ENCODE measurements at regions not wholly inside any gene's neighbourhood (a gene's known extent, or its start where the extent isn't known, plus 50 kb on each side); places are given as distances from the start of the nearest gene placed in this dataset.
"Not testable (repeated sequence)": the region's sequence is repeated elsewhere in the genome, so short reads cannot be mapped to it uniquely, and the experiment has no call there.

- not testable (repeated sequence) for DNase-seq
These were observed 52.3 kb upstream of the MAN1A2 start for GRCh38 chr1:117314951-117315350.

GRCh38 chr1:117313555-117313954, 53.7 kb upstream of the MAN1A2 start:
- DNase-seq, result no peak

- no peak for DNase-seq
These were observed 54.7 kb upstream of the MAN1A2 start for GRCh38 chr1:117312453-117313138.

GRCh38 chr1:117308311-117308916, 58.8 kb upstream of the MAN1A2 start:
- DNase-seq, result no peak

GRCh38 chr1:117301901-117302300, 65.3 kb upstream of the MAN1A2 start:
- no peak for DNase-seq

GRCh38 chr1:117300183-117300582, 67.1 kb upstream of the MAN1A2 start:
- not testable (repeated sequence) for DNase-seq

GRCh38 chr1:117295001-117295400, 72.2 kb upstream of the MAN1A2 start:
- DNase-seq, result no peak

- no peak for DNase-seq
These were observed 76.4 kb upstream of the MAN1A2 start for GRCh38 chr1:117290890-117291289.

- no peak for DNase-seq
These were observed 77.9 kb upstream of the MAN1A2 start for GRCh38 chr1:117289316-117289870.

GRCh38 chr1:117286562-117286961, 75.8 kb upstream of the VTCN1 start:
- no peak for DNase-seq

- DNase-seq, result no peak
These were observed 75.4 kb upstream of the VTCN1 start for GRCh38 chr1:117286145-117286544.

- peak; percentile 69 for DNase-seq
These were observed 73.9 kb upstream of the VTCN1 start for GRCh38 chr1:117284399-117285215.

- no peak for DNase-seq
These were observed 67.8 kb upstream of the VTCN1 start for GRCh38 chr1:117278531-117278930.

- DNase-seq, result no peak
These were observed 64.3 kb upstream of the VTCN1 start for GRCh38 chr1:117275055-117275454.

GRCh38 chr1:117271959-117272358, 61.2 kb upstream of the VTCN1 start:
- DNase-seq, result no peak

GRCh38 chr1:117271129-117271528, 60.4 kb upstream of the VTCN1 start:
- no peak for DNase-seq

GRCh38 chr1:117270679-117271078, 60.0 kb upstream of the VTCN1 start:
- DNase-seq, result no peak

- DNase-seq, result peak; percentile 46
These were observed 58.1 kb upstream of the VTCN1 start for GRCh38 chr1:117268535-117269455.

GRCh38 chr1:117267232-117267774, 56.6 kb upstream of the VTCN1 start:
- DNase-seq, result no peak

- no peak for DNase-seq
These were observed 52.2 kb upstream of the VTCN1 start for GRCh38 chr1:117262976-117263375.

GRCh38 chr1:117261424-117261785, 50.7 kb upstream of the VTCN1 start:
- no peak for DNase-seq

GRCh38 chr1:117260761-117261423, 50.2 kb upstream of the VTCN1 start:
- DNase-seq, result no peak

Data from retina (tissue), 1 donor.